GM12892 (cell line): ENCODE measurements at regions not wholly inside any gene's neighbourhood (a gene's known extent, or its start where the extent isn't known, plus 50 kb on each side); places are given as distances from the start of the nearest gene placed in this dataset.
"Not testable (repeated sequence)": the region's sequence is repeated elsewhere in the genome, so short reads cannot be mapped to it uniquely, and the experiment has no call there.

Experiments
- POLR2A ChIP-seq: IDR thresholded peaks from 2 replicates; pipeline ENCODE4 v1.6.1; 2011; ENCODE audit warnings: low read depth, low read length, control low read depth
- POLR2AphosphoS5 ChIP-seq: IDR thresholded peaks from 2 replicates; pipeline ENCODE4 v1.6.1; 2011; ENCODE audit warnings: low read depth, low read length, control low read depth

GRCh38 chr15:39523968-39524367, 56.9 kb upstream of the THBS1 start:
- TF ChIP-seq POLR2A, POLR2AphosphoS5: not testable (repeated sequence)
